ENCODE measurements at regions not wholly inside any gene's neighbourhood (a gene's known extent, or its start where the extent isn't known, plus 50 kb on each side); places are given as distances from the start of the nearest gene placed in this dataset.

DNA sequence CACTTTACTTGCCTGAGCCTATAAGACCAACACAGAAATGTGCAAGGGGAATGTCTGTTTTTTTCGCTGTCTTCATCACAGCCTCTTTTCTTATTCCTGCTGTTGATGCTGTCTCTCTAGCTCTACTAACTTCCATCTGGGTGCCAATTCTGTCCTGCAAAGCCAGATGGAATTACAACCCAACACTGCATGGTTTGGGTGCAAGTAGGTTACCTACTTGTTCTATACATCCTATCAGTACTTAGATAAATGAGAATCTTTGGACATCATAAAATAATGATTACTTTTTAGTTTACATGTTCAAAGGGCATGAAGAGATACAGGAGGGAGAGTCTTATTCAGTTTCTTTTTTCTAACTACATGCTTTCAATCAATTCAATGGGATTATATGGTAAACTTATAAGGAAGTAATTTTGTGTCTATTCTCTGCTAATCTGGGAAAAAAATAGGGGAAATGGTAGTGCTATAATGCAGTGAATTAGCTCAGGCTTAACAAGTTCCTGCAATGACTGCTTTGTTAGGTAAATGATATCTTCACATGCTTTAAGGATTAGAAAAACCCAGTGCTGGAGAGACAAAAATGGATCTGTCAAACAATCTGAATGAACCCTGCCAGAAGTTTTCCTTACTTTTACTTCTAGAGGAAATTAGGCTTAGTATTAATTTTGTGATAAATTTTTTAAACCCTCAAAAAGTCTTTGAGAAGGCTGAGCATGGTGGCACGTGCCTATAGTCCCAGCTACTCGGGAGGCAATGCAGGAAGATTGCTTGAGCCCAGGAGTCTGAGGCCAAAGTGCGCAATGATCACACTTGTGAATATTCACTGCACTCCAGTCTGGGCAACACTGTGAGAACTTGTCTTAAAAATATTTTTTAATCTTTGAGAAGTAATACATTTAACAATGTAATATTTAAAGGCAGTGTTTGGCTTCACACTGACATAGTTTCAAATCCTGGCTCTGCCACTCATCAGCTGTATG, 86.5 kb upstream of the E2F3 start:
- no peak overlapping the region for H3K14ac ChIP-seq (ENCODE audit: low read length)
- no CpG with 5 or more reads among the region's 4 CpGs for WGBS, 2 donors (ENCODE audit: extremely low coverage in 2 of 2, insufficient read length in 2 of 2, insufficient replicate concordance in 1 of 2)

DNA sequence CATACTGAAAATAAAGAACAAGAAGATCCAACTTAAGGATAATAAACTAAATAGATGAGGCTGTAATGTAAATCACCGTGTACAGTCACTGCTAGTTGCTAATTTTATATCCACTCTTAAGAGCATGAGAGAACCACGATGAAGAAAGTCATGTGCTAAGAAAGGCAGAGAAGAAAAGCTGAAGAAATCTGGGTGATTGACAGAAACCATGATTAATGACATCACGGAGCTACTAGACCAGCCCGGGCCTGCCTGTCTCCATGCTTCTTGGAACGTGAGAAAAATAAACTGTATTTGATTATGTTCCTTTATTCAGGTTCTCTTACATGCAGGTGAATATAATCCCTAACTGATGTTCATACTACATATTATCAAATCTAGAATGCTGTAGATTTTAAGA, 84.2 kb upstream of the E2F3 start:
- DNase-seq (ENCODE audit: low spot score): no peak
- Histone ChIP-seq H3K4ac (ENCODE audit: low read length) (no peak overlapping the region), H3K4me2 (ENCODE audit: insufficient read depth, low read length, poor library complexity, severe bottlenecking) (no peak overlapping the region), H2AFZ (ENCODE audit: low read length) (no peak overlapping the region), H4K8ac (ENCODE audit: low read depth, low read length) (no peak overlapping the region), H2BK5ac (ENCODE audit: low read length) (no peak overlapping the region), H3K9me3 (replicated peaks in 1 of 2; ENCODE audit: control insufficient read depth in 2 of 2, insufficient read depth in 1 of 2, low read depth in 1 of 2, low read length in 2 of 2) (peaks cover 0 to 4% of the 10 kb centered on the region in 2 donors), H2AK5ac (ENCODE audit: low read depth, low read length) (no peak overlapping the region), H3K27me3 (ENCODE audit: control insufficient read depth in 3 of 3, insufficient read depth in 3 of 3, low read depth in 1 of 3, low read length in 3 of 3) (no peaks in the 10 kb centered on the region), H4K91ac (ENCODE audit: low read depth, low read length, poor library complexity) (no peak overlapping the region), H2BK120ac (ENCODE audit: low read depth, low read length) (no peak overlapping the region), H3K18ac (ENCODE audit: low read length) (no peak overlapping the region), H3K4me1 (ENCODE audit: control insufficient read depth in 2 of 2, insufficient read depth in 1 of 2, low read depth in 1 of 2, low read length in 2 of 2) (no peaks in the 10 kb centered on the region), H2BK12ac (ENCODE audit: low read length) (no peak overlapping the region), H2BK15ac (ENCODE audit: low read length) (no peak overlapping the region), H3K4me3 (ENCODE audit: low read length in 2 of 2) (no peak overlapping the region), H3K23ac (ENCODE audit: low read depth, low read length, poor library complexity) (no peak overlapping the region), H3K27ac (replicated peaks; ENCODE audit: low read length) (no peak overlapping the region), H3K79me1 (ENCODE audit: low read depth, low read length) (no peaks in the 10 kb centered on the region), H3K9ac (ENCODE audit: low read depth, low read length, poor library complexity) (no peak overlapping the region), H3K36me3 (replicated peaks in 1 of 2; ENCODE audit: control insufficient read depth in 2 of 2, insufficient read depth in 2 of 2, low read length in 2 of 2) (no peaks in the 10 kb centered on the region), H3K14ac (ENCODE audit: low read length) (no peak overlapping the region)
- no CpG with 5 or more reads among the region's 5 CpGs for WGBS, 2 donors (ENCODE audit: extremely low coverage in 2 of 2, insufficient read length in 2 of 2, insufficient replicate concordance in 1 of 2)

More for the DNA sequence above, 86.5 kb upstream of the E2F3 start:
- no peak overlapping the region for H3K9ac ChIP-seq (ENCODE audit: low read depth, low read length, poor library complexity)
- H3K4me2 ChIP-seq (ENCODE audit: insufficient read depth, low read length, poor library complexity, severe bottlenecking): no peak overlapping the region
- H3K27ac ChIP-seq (replicated peaks; ENCODE audit: low read length): no peak overlapping the region
- H4K8ac ChIP-seq (ENCODE audit: low read depth, low read length): no peak overlapping the region
- no peak overlapping the region for H2BK120ac ChIP-seq (ENCODE audit: low read depth, low read length)
- H3K4ac ChIP-seq (ENCODE audit: low read length): no peak overlapping the region
- H2AFZ ChIP-seq (ENCODE audit: low read length): no peak overlapping the region
- no peak overlapping the region for H2BK15ac ChIP-seq (ENCODE audit: low read length)
- H3K18ac ChIP-seq (ENCODE audit: low read length): no peak overlapping the region
- no peak overlapping the region for H2BK12ac ChIP-seq (ENCODE audit: low read length)
- no peak overlapping the region for H3K4me3 ChIP-seq (ENCODE audit: low read length in 2 of 2)
- H3K4me1 ChIP-seq (ENCODE audit: control insufficient read depth in 2 of 2, insufficient read depth in 1 of 2, low read depth in 1 of 2, low read length in 2 of 2): no peaks in the 10 kb centered on the region
- no peaks in the 10 kb centered on the region for H3K79me1 ChIP-seq (ENCODE audit: low read depth, low read length)
- no peaks in the 10 kb centered on the region for H3K36me3 ChIP-seq (replicated peaks in 1 of 2; ENCODE audit: control insufficient read depth in 2 of 2, insufficient read depth in 2 of 2, low read length in 2 of 2)
- H3K27me3 ChIP-seq (ENCODE audit: control insufficient read depth in 3 of 3, insufficient read depth in 3 of 3, low read depth in 1 of 3, low read length in 3 of 3): no peaks in the 10 kb centered on the region
- H3K23ac ChIP-seq (ENCODE audit: low read depth, low read length, poor library complexity): no peak overlapping the region
- no peak overlapping the region for H2BK5ac ChIP-seq (ENCODE audit: low read length)
- no peak for DNase-seq (ENCODE audit: low spot score)
- H4K91ac ChIP-seq (ENCODE audit: low read depth, low read length, poor library complexity): no peak overlapping the region
- no peak overlapping the region for H2AK5ac ChIP-seq (ENCODE audit: low read depth, low read length)
- H3K9me3 ChIP-seq (replicated peaks in 1 of 2; ENCODE audit: control insufficient read depth in 2 of 2, insufficient read depth in 1 of 2, low read depth in 1 of 2, low read length in 2 of 2): peaks cover 0 to 4% of the 10 kb centered on the region in 2 donors

DNA sequence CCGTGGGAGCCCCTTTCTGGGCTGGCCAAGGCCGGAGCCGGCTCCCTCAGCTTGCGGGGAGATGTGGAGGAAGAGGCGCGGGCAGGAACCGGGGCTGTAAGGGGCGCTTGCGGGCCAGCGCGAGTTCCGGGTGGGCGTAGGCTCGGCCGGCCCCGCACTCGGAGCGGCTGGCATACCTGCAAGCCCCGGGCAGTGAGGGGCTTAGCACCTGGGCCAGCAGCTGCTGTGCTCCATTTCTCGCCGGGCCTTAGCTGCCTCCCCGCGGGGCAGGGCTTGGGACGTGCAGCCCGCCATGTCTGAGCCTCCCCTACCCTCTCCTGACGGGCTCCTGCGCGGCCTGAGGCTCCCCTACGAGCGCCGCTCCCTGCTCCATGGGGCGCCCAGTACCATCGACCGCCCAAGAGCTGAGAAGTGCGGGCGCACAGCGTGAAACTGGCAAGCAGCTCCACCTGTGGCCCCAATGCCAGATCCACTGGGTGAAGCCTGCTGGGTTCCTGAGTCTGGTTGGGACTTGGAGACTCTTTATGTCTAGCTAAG, 82.8 kb upstream of the E2F3 start:
- no peak overlapping the region for H2BK120ac ChIP-seq (ENCODE audit: low read depth, low read length)
- no peak overlapping the region for H3K27ac ChIP-seq (replicated peaks; ENCODE audit: low read length)
- H3K4me3 ChIP-seq (ENCODE audit: low read length in 2 of 2): no peak overlapping the region
- H2AK5ac ChIP-seq (ENCODE audit: low read depth, low read length): no peak overlapping the region
- H4K91ac ChIP-seq (ENCODE audit: low read depth, low read length, poor library complexity): no peak overlapping the region
- no peak overlapping the region for H3K23ac ChIP-seq (ENCODE audit: low read depth, low read length, poor library complexity)
- H4K8ac ChIP-seq (ENCODE audit: low read depth, low read length): no peak overlapping the region
- no peak overlapping the region for H2BK5ac ChIP-seq (ENCODE audit: low read length)
- H2BK12ac ChIP-seq (ENCODE audit: low read length): no peak overlapping the region
- no peak overlapping the region for H3K14ac ChIP-seq (ENCODE audit: low read length)
- H2AFZ ChIP-seq (ENCODE audit: low read length): no peak overlapping the region
- no peaks in the 10 kb centered on the region for H3K79me1 ChIP-seq (ENCODE audit: low read depth, low read length)
- no peak overlapping the region for H2BK15ac ChIP-seq (ENCODE audit: low read length)
- no peaks in the 10 kb centered on the region for H3K36me3 ChIP-seq (replicated peaks in 1 of 2; ENCODE audit: control insufficient read depth in 2 of 2, insufficient read depth in 2 of 2, low read length in 2 of 2)
- no peak overlapping the region for H3K4ac ChIP-seq (ENCODE audit: low read length)
- WGBS, 2 donors (ENCODE audit: extremely low coverage in 2 of 2, insufficient read length in 2 of 2, insufficient replicate concordance in 1 of 2): no CpG with 5 or more reads among the region's 37 CpGs
- peaks cover 0 to 4% of the 10 kb centered on the region in 2 donors for H3K9me3 ChIP-seq (replicated peaks in 1 of 2; ENCODE audit: control insufficient read depth in 2 of 2, insufficient read depth in 1 of 2, low read depth in 1 of 2, low read length in 2 of 2)
- no peak overlapping the region for H3K9ac ChIP-seq (ENCODE audit: low read depth, low read length, poor library complexity)
- no peak overlapping the region for H3K18ac ChIP-seq (ENCODE audit: low read length)
- H3K4me1 ChIP-seq (ENCODE audit: control insufficient read depth in 2 of 2, insufficient read depth in 1 of 2, low read depth in 1 of 2, low read length in 2 of 2): no peaks in the 10 kb centered on the region
- no peaks in the 10 kb centered on the region for H3K27me3 ChIP-seq (ENCODE audit: control insufficient read depth in 3 of 3, insufficient read depth in 3 of 3, low read depth in 1 of 3, low read length in 3 of 3)
- H3K4me2 ChIP-seq (ENCODE audit: insufficient read depth, low read length, poor library complexity, severe bottlenecking): no peak overlapping the region
- no peak for DNase-seq (ENCODE audit: low spot score)
